ENCODE measurements at regions not wholly inside any gene's neighbourhood (a gene's known extent, or its start where the extent isn't known, plus 50 kb on each side); places are given as distances from the start of the nearest gene placed in this dataset.

- Histone ChIP-seq H3K27me3 (ENCODE audit: control insufficient read depth in 5 of 5, insufficient read depth in 4 of 5, low read length in 5 of 5) (no peaks in the 10 kb centered on the region), H3K4me3 (ENCODE audit: low read depth in 1 of 5, low read length in 5 of 5) (no peak overlapping the region), H3K9ac (ENCODE audit: low read length in 5 of 5) (no peak overlapping the region), H3K36me3 (ENCODE audit: control insufficient read depth in 5 of 5, insufficient read depth in 5 of 5, low read length in 5 of 5) (no peaks in the 10 kb centered on the region), H3K4me1 (ENCODE audit: control insufficient read depth in 5 of 5, insufficient read depth in 5 of 5, low read length in 5 of 5) (no peaks in the 10 kb centered on the region), H3K27ac (ENCODE audit: low read depth, low read length) (no peak overlapping the region), H3K9me3 (ENCODE audit: control insufficient read depth in 5 of 5, low read length in 5 of 5) (no peaks in the 10 kb centered on the region)
These were observed 550.9 kb upstream of the ADAMTS9 start for GRCh38 chr3:65238652-65239051.

GRCh38 chr3:65234499-65234898, 546.7 kb upstream of the ADAMTS9 start:
- peaks cover 0 to 5% (median 0%) of the 10 kb centered on the region in 5 donors for H3K4me1 ChIP-seq (ENCODE audit: control insufficient read depth in 5 of 5, insufficient read depth in 5 of 5, low read length in 5 of 5)
- no peak overlapping the region for H3K9ac ChIP-seq (ENCODE audit: low read length in 5 of 5)
- H3K27me3 ChIP-seq (ENCODE audit: control insufficient read depth in 5 of 5, insufficient read depth in 4 of 5, low read length in 5 of 5), result no peaks in the 10 kb centered on the region
- H3K4me3 ChIP-seq (ENCODE audit: low read depth in 1 of 5, low read length in 5 of 5), result no peak overlapping the region
- no peaks in the 10 kb centered on the region for H3K9me3 ChIP-seq (ENCODE audit: control insufficient read depth in 5 of 5, low read length in 5 of 5)
- H3K36me3 ChIP-seq (ENCODE audit: control insufficient read depth in 5 of 5, insufficient read depth in 5 of 5, low read length in 5 of 5), result no peaks in the 10 kb centered on the region
- H3K27ac ChIP-seq (ENCODE audit: low read depth, low read length), result no peak overlapping the region

GRCh38 chr3:65233561-65233960, 545.8 kb upstream of the ADAMTS9 start:
- no peak overlapping the region for H3K4me3 ChIP-seq (ENCODE audit: low read depth in 1 of 5, low read length in 5 of 5)
- H3K9me3 ChIP-seq (ENCODE audit: control insufficient read depth in 5 of 5, low read length in 5 of 5), result no peaks in the 10 kb centered on the region
- no peak overlapping the region for H3K27ac ChIP-seq (ENCODE audit: low read depth, low read length)
- peaks cover 0 to 5% (median 0%) of the 10 kb centered on the region in 5 donors for H3K4me1 ChIP-seq (ENCODE audit: control insufficient read depth in 5 of 5, insufficient read depth in 5 of 5, low read length in 5 of 5)
- H3K9ac ChIP-seq (ENCODE audit: low read length in 5 of 5), result no peak overlapping the region
- no peaks in the 10 kb centered on the region for H3K36me3 ChIP-seq (ENCODE audit: control insufficient read depth in 5 of 5, insufficient read depth in 5 of 5, low read length in 5 of 5)
- H3K27me3 ChIP-seq (ENCODE audit: control insufficient read depth in 5 of 5, insufficient read depth in 4 of 5, low read length in 5 of 5), result no peaks in the 10 kb centered on the region

- H3K27ac ChIP-seq (ENCODE audit: low read depth, low read length), result no peak overlapping the region
- no peaks in the 10 kb centered on the region for H3K36me3 ChIP-seq (ENCODE audit: control insufficient read depth in 5 of 5, insufficient read depth in 5 of 5, low read length in 5 of 5)
- H3K9ac ChIP-seq (ENCODE audit: low read length in 5 of 5), result no peak overlapping the region
- H3K27me3 ChIP-seq (ENCODE audit: control insufficient read depth in 5 of 5, insufficient read depth in 4 of 5, low read length in 5 of 5), result no peaks in the 10 kb centered on the region
- no peak overlapping the region for H3K4me3 ChIP-seq (ENCODE audit: low read depth in 1 of 5, low read length in 5 of 5)
- H3K9me3 ChIP-seq (ENCODE audit: control insufficient read depth in 5 of 5, low read length in 5 of 5), result no peaks in the 10 kb centered on the region
- H3K4me1 ChIP-seq (ENCODE audit: control insufficient read depth in 5 of 5, insufficient read depth in 5 of 5, low read length in 5 of 5), result peaks cover 0 to 5% (median 0%) of the 10 kb centered on the region in 5 donors
These were observed 543.7 kb upstream of the ADAMTS9 start for GRCh38 chr3:65231544-65231943.

- H3K27me3 ChIP-seq (ENCODE audit: control insufficient read depth in 5 of 5, insufficient read depth in 4 of 5, low read length in 5 of 5), result no peaks in the 10 kb centered on the region
- H3K27ac ChIP-seq (ENCODE audit: low read depth, low read length), result no peak overlapping the region
- no peaks in the 10 kb centered on the region for H3K36me3 ChIP-seq (ENCODE audit: control insufficient read depth in 5 of 5, insufficient read depth in 5 of 5, low read length in 5 of 5)
- no peak overlapping the region for H3K9ac ChIP-seq (ENCODE audit: low read length in 5 of 5)
- H3K4me3 ChIP-seq (ENCODE audit: low read depth in 1 of 5, low read length in 5 of 5), result no peak overlapping the region
- H3K4me1 ChIP-seq (ENCODE audit: control insufficient read depth in 5 of 5, insufficient read depth in 5 of 5, low read length in 5 of 5), result peaks cover 0 to 5% (median 0%) of the 10 kb centered on the region in 5 donors
- H3K9me3 ChIP-seq (ENCODE audit: control insufficient read depth in 5 of 5, low read length in 5 of 5), result no peaks in the 10 kb centered on the region
These were observed 542.7 kb upstream of the ADAMTS9 start for GRCh38 chr3:65230261-65231139.

- H3K4me3 ChIP-seq (ENCODE audit: low read depth in 1 of 5, low read length in 5 of 5), result no peak overlapping the region
- no peaks in the 10 kb centered on the region for H3K9me3 ChIP-seq (ENCODE audit: control insufficient read depth in 5 of 5, low read length in 5 of 5)
- H3K27me3 ChIP-seq (ENCODE audit: control insufficient read depth in 5 of 5, insufficient read depth in 4 of 5, low read length in 5 of 5), result no peaks in the 10 kb centered on the region
- H3K27ac ChIP-seq (ENCODE audit: low read depth, low read length), result no peak overlapping the region
- H3K9ac ChIP-seq (ENCODE audit: low read length in 5 of 5), result no peak overlapping the region
- no peaks in the 10 kb centered on the region for H3K4me1 ChIP-seq (ENCODE audit: control insufficient read depth in 5 of 5, insufficient read depth in 5 of 5, low read length in 5 of 5)
- H3K36me3 ChIP-seq (ENCODE audit: control insufficient read depth in 5 of 5, insufficient read depth in 5 of 5, low read length in 5 of 5), result no peaks in the 10 kb centered on the region
These were observed 538.5 kb upstream of the ADAMTS9 start for GRCh38 chr3:65226287-65226686.

GRCh38 chr3:65210026-65210814, 522.4 kb upstream of the ADAMTS9 start:
- Histone ChIP-seq H3K27ac (ENCODE audit: low read depth, low read length) (no peak overlapping the region), H3K4me3 (ENCODE audit: low read depth in 1 of 5, low read length in 5 of 5) (no peak overlapping the region), H3K4me1 (ENCODE audit: control insufficient read depth in 5 of 5, insufficient read depth in 5 of 5, low read length in 5 of 5) (no peaks in the 10 kb centered on the region), H3K36me3 (ENCODE audit: control insufficient read depth in 5 of 5, insufficient read depth in 5 of 5, low read length in 5 of 5) (no peaks in the 10 kb centered on the region), H3K27me3 (ENCODE audit: control insufficient read depth in 5 of 5, insufficient read depth in 4 of 5, low read length in 5 of 5) (no peaks in the 10 kb centered on the region), H3K9ac (ENCODE audit: low read length in 5 of 5) (no peak overlapping the region), H3K9me3 (ENCODE audit: control insufficient read depth in 5 of 5, low read length in 5 of 5) (peaks cover 0 to 4% (median 0%) of the 10 kb centered on the region in 5 donors)

- H3K27me3 ChIP-seq (ENCODE audit: control insufficient read depth in 5 of 5, insufficient read depth in 4 of 5, low read length in 5 of 5), result no peaks in the 10 kb centered on the region
- no peak overlapping the region for H3K4me3 ChIP-seq (ENCODE audit: low read depth in 1 of 5, low read length in 5 of 5)
- H3K9ac ChIP-seq (ENCODE audit: low read length in 5 of 5), result peak overlapping the region in 1 of 5 donors; percentile 15
- H3K4me1 ChIP-seq (ENCODE audit: control insufficient read depth in 5 of 5, insufficient read depth in 5 of 5, low read length in 5 of 5), result peaks cover 0 to 18% (median 5%) of the 10 kb centered on the region in 5 donors
- H3K27ac ChIP-seq (ENCODE audit: low read depth, low read length), result peak overlapping the region; percentile 35
- no peaks in the 10 kb centered on the region for H3K36me3 ChIP-seq (ENCODE audit: control insufficient read depth in 5 of 5, insufficient read depth in 5 of 5, low read length in 5 of 5)
- H3K9me3 ChIP-seq (ENCODE audit: control insufficient read depth in 5 of 5, low read length in 5 of 5), result peaks cover 0 to 4% (median 0%) of the 10 kb centered on the region in 5 donors
These were observed 514.6 kb upstream of the ADAMTS9 start for GRCh38 chr3:65202395-65202794.

- H3K4me3 ChIP-seq (ENCODE audit: low read depth in 1 of 5, low read length in 5 of 5), result no peak overlapping the region
- H3K36me3 ChIP-seq (ENCODE audit: control insufficient read depth in 5 of 5, insufficient read depth in 5 of 5, low read length in 5 of 5), result no peaks in the 10 kb centered on the region
- H3K9me3 ChIP-seq (ENCODE audit: control insufficient read depth in 5 of 5, low read length in 5 of 5), result peaks cover 0 to 4% (median 0%) of the 10 kb centered on the region in 5 donors
- H3K27ac ChIP-seq (ENCODE audit: low read depth, low read length), result peak overlapping the region; percentile 35
- no peaks in the 10 kb centered on the region for H3K27me3 ChIP-seq (ENCODE audit: control insufficient read depth in 5 of 5, insufficient read depth in 4 of 5, low read length in 5 of 5)
- H3K4me1 ChIP-seq (ENCODE audit: control insufficient read depth in 5 of 5, insufficient read depth in 5 of 5, low read length in 5 of 5), result peaks cover 0 to 18% (median 5%) of the 10 kb centered on the region in 5 donors
- H3K9ac ChIP-seq (ENCODE audit: low read length in 5 of 5), result no peak overlapping the region
These were observed 514.1 kb upstream of the ADAMTS9 start for GRCh38 chr3:65201926-65202325.

All from subcutaneous abdominal adipose tissue (tissue), 5 donors.